ENCODE measurements at regions not wholly inside any gene's neighbourhood (a gene's known extent, or its start where the extent isn't known, plus 50 kb on each side); places are given as distances from the start of the nearest gene placed in this dataset.
"Not testable (repeated sequence)": the region's sequence is repeated elsewhere in the genome, so short reads cannot be mapped to it uniquely, and the experiment has no call there.

DNA sequence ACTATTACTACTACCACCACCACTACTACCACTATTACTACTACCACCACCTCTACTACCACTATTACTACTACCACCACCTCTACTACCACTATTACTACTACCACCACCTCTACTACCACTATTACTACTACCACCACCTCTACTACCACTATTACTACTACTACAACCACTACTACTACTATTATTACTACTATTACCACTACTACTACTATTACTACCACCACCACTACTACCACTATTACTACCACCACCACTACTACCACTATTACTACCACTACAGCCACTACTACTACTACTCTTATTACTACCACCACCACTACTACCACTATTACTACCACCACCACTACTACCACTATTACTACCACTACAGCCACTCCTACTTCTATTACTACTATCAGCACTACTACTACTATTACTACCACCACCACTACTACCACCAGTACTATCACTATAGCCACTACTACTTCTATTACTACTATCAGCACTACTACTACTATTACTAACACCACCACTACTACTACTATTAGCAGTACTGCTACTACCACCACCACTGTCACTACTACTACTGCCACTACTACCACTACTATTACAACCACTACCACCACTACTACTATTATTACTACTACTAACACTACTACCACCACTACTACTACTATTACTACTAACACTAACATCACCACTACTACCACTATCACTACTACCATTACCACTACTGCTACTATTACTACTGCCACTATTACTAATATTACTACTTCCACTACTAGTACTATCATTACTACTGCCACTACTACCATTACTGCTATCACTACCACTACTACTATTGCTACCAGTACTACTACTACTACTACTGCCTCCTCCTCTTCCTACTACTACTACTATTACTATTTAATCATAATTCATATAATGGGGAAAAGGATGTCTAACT is 669.2 kb upstream of the SOX11 start:
- TF ChIP-seq, protein P1, sequence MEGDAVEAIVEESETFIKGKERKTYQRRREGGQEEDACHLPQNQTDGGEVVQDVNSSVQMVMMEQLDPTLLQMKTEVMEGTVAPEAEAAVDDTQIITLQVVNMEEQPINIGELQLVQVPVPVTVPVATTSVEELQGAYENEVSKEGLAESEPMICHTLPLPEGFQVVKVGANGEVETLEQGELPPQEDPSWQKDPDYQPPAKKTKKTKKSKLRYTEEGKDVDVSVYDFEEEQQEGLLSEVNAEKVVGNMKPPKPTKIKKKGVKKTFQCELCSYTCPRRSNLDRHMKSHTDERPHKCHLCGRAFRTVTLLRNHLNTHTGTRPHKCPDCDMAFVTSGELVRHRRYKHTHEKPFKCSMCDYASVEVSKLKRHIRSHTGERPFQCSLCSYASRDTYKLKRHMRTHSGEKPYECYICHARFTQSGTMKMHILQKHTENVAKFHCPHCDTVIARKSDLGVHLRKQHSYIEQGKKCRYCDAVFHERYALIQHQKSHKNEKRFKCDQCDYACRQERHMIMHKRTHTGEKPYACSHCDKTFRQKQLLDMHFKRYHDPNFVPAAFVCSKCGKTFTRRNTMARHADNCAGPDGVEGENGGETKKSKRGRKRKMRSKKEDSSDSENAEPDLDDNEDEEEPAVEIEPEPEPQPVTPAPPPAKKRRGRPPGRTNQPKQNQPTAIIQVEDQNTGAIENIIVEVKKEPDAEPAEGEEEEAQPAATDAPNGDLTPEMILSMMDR (tag by site-specific recombination; IDR thresholded peaks at IDR 0.05): not testable (repeated sequence)
- not testable (repeated sequence) for TF ChIP-seq ZNF837 (tag by site-specific recombination; IDR thresholded peaks at IDR 0.05); ZNF292 (tag by site-specific recombination; IDR thresholded peaks at IDR 0.05; ENCODE audit: borderline replicate concordance, low read depth); ZNF274 (IDR thresholded peaks at IDR 0.05; ENCODE audit: low read length); ZNF274 (tag by site-specific recombination; IDR thresholded peaks at IDR 0.05; ENCODE audit: borderline replicate concordance); SP2 (tag by site-specific recombination; IDR thresholded peaks at IDR 0.05)
- TF ChIP-seq, protein P2, sequence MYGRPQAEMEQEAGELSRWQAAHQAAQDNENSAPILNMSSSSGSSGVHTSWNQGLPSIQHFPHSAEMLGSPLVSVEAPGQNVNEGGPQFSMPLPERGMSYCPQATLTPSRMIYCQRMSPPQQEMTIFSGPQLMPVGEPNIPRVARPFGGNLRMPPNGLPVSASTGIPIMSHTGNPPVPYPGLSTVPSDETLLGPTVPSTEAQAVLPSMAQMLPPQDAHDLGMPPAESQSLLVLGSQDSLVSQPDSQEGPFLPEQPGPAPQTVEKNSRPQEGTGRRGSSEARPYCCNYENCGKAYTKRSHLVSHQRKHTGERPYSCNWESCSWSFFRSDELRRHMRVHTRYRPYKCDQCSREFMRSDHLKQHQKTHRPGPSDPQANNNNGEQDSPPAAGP (tag by site-specific recombination; IDR thresholded peaks at IDR 0.05): not testable (repeated sequence)
